ENCODE measurements at regions not wholly inside any gene's neighbourhood (a gene's known extent, or its start where the extent isn't known, plus 50 kb on each side); places are given as distances from the start of the nearest gene placed in this dataset.

DNA sequence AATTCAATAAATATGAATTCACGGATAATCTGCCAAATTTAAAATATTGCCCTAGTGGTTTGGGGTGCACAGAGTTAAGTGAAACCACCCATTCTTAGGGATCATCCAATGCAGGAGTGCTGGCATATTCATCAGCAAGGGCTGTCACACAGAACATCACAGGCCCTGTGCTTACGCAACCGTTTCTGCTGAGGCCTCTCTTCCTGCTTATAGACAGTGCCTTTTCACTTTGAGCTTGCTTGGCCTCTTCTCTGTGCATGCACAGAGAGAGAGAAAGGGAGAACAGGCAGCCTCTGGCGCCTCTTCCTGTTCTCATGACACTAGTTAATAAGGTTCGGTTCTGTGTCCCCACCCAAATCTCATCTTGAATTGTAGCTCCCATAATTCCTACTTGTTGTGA is 366.3 kb downstream of the ICE1 start:
- Histone ChIP-seq H3K4me3 (ENCODE audit: low read length in 3 of 3) (no peak overlapping the region), H3K27me3 (ENCODE audit: control insufficient read depth, insufficient read depth, low read length) (no peaks in the 10 kb centered on the region), H3K27ac (ENCODE audit: low read depth in 2 of 2, low read length in 2 of 2) (no peak overlapping the region), H3K9ac (ENCODE audit: low read length in 3 of 3) (no peak overlapping the region), H3K4me1 (ENCODE audit: control insufficient read depth in 2 of 3, insufficient read depth in 2 of 3, low read depth in 1 of 3, low read length in 3 of 3) (no peaks in the 10 kb centered on the region), H3K36me3 (ENCODE audit: control insufficient read depth in 2 of 3, insufficient read depth in 3 of 3, low read length in 3 of 3) (no peaks in the 10 kb centered on the region), H3K9me3 (ENCODE audit: control insufficient read depth in 2 of 3, insufficient read depth in 1 of 3, low read length in 3 of 3) (no peaks in the 10 kb centered on the region)
- no peak for FAIRE-seq
- no peak for DNase-seq
- TF ChIP-seq, protein P1, sequence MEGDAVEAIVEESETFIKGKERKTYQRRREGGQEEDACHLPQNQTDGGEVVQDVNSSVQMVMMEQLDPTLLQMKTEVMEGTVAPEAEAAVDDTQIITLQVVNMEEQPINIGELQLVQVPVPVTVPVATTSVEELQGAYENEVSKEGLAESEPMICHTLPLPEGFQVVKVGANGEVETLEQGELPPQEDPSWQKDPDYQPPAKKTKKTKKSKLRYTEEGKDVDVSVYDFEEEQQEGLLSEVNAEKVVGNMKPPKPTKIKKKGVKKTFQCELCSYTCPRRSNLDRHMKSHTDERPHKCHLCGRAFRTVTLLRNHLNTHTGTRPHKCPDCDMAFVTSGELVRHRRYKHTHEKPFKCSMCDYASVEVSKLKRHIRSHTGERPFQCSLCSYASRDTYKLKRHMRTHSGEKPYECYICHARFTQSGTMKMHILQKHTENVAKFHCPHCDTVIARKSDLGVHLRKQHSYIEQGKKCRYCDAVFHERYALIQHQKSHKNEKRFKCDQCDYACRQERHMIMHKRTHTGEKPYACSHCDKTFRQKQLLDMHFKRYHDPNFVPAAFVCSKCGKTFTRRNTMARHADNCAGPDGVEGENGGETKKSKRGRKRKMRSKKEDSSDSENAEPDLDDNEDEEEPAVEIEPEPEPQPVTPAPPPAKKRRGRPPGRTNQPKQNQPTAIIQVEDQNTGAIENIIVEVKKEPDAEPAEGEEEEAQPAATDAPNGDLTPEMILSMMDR (IDR thresholded peaks at IDR 0.05; ENCODE audit: borderline replicate concordance, extremely low read depth, insufficient read depth): no peak
- intact Hi-C loops (cut with DNase I): no loop called here

DNA sequence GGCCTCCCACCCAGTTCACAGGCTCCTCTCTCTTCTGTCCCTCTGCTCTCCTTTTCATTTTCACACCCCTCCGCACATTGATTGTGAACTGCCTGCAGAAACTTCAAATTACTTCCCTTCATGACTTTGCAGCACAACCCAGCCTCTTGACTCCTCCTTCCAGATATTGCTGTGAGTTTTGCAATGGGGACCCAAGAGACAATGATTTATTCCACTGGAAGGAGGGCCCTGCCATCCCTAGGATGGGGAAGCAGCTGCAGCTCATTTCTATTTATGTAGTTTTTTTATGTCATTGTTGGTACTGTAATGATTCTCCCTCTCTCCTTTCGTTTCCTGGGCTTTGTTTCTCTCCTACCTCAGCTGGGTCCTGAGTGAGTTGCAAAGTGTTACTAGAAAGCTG is 364.9 kb downstream of the ICE1 start:
- Histone ChIP-seq H3K27ac (ENCODE audit: low read depth in 2 of 2, low read length in 2 of 2) (no peak overlapping the region), H3K27me3 (ENCODE audit: control insufficient read depth, insufficient read depth, low read length) (no peaks in the 10 kb centered on the region), H3K9ac (ENCODE audit: low read length in 3 of 3) (no peak overlapping the region), H3K4me1 (ENCODE audit: control insufficient read depth in 2 of 3, insufficient read depth in 2 of 3, low read depth in 1 of 3, low read length in 3 of 3) (no peaks in the 10 kb centered on the region), H3K36me3 (ENCODE audit: control insufficient read depth in 2 of 3, insufficient read depth in 3 of 3, low read length in 3 of 3) (no peaks in the 10 kb centered on the region), H3K9me3 (ENCODE audit: control insufficient read depth in 2 of 3, insufficient read depth in 1 of 3, low read length in 3 of 3) (no peaks in the 10 kb centered on the region), H3K4me3 (ENCODE audit: low read length in 3 of 3) (no peak overlapping the region)
- TF ChIP-seq, protein P1 (IDR thresholded peaks at IDR 0.05; ENCODE audit: borderline replicate concordance, extremely low read depth, insufficient read depth): no peak
- intact Hi-C loops (cut with DNase I): no loop called here
- DNase-seq: no peak
- no peak for FAIRE-seq

DNA sequence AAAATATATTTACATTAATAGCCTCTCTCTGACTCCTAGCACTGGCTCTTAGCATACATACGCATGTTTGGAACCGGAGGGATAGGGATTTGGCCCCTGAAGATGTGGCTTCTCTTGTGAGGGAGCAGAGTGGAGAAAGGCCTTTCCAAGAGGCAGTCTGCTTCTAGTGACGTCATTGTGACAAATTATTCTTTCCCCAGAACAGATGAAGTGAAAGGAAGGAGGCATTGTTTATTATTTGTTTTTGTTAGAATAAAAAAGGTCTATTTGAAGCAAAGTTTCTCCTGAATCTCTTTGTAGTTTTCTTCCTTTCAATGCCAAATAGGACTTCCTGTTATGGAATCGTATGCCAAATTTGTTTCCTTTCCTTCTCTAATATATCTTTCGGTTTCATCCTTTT is 361.6 kb downstream of the ICE1 start:
- no peak for FAIRE-seq

DNA sequence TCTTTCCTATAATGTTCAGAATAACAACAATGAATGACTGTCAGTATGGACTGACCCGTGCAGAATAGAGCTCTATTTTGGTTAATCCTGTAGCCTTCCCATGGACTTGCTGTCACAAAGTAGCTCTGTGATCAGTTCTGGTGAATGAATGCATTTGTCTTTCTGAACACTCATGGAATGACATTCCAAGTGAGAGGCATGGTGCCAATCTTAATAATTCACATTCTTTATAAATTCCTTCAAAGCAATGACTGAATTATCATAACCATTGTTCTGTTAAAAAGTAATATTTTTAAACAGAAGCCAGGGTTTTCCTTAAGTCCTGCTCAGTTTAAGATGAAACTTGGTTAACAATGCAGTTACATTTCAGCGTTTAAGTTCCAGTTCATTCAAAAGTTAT is 360.5 kb downstream of the ICE1 start:
- Histone ChIP-seq H3K27ac (ENCODE audit: low read depth in 2 of 2, low read length in 2 of 2) (no peak overlapping the region), H3K9ac (ENCODE audit: low read length in 3 of 3) (no peak overlapping the region), H3K9me3 (ENCODE audit: control insufficient read depth in 2 of 3, insufficient read depth in 1 of 3, low read length in 3 of 3) (no peaks in the 10 kb centered on the region), H3K36me3 (ENCODE audit: control insufficient read depth in 2 of 3, insufficient read depth in 3 of 3, low read length in 3 of 3) (no peaks in the 10 kb centered on the region), H3K4me1 (ENCODE audit: control insufficient read depth in 2 of 3, insufficient read depth in 2 of 3, low read depth in 1 of 3, low read length in 3 of 3) (no peaks in the 10 kb centered on the region), H3K4me3 (ENCODE audit: low read length in 3 of 3) (no peak overlapping the region), H3K27me3 (ENCODE audit: control insufficient read depth, insufficient read depth, low read length) (no peaks in the 10 kb centered on the region)
- intact Hi-C loops (cut with DNase I): no loop called here
- TF ChIP-seq, protein P1 (IDR thresholded peaks at IDR 0.05; ENCODE audit: borderline replicate concordance, extremely low read depth, insufficient read depth): no peak
- FAIRE-seq (no peak), DNase-seq (no peak)

More for the DNA sequence above, 361.6 kb downstream of the ICE1 start:
- H3K27ac ChIP-seq (ENCODE audit: low read depth in 2 of 2, low read length in 2 of 2): peak overlapping the region in 1 of 2 donors; percentile 17
- intact Hi-C loops (cut with DNase I): no loop called here
- DNase-seq: peak in 1 of 5 donors; percentile 30
- H3K4me1 ChIP-seq (ENCODE audit: control insufficient read depth in 2 of 3, insufficient read depth in 2 of 3, low read depth in 1 of 3, low read length in 3 of 3): no peaks in the 10 kb centered on the region
- TF ChIP-seq, protein P1 (IDR thresholded peaks at IDR 0.05; ENCODE audit: borderline replicate concordance, extremely low read depth, insufficient read depth): no peak
- no peaks in the 10 kb centered on the region for H3K27me3 ChIP-seq (ENCODE audit: control insufficient read depth, insufficient read depth, low read length)
- H3K4me3 ChIP-seq (ENCODE audit: low read length in 3 of 3): no peak overlapping the region
- H3K9ac ChIP-seq (ENCODE audit: low read length in 3 of 3): no peak overlapping the region
- H3K9me3 ChIP-seq (ENCODE audit: control insufficient read depth in 2 of 3, insufficient read depth in 1 of 3, low read length in 3 of 3): no peaks in the 10 kb centered on the region
- H3K36me3 ChIP-seq (ENCODE audit: control insufficient read depth in 2 of 3, insufficient read depth in 3 of 3, low read length in 3 of 3): no peaks in the 10 kb centered on the region
